HG02852 (cell line): ENCODE measurements at regions not wholly inside any gene's neighbourhood (a gene's known extent, or its start where the extent isn't known, plus 50 kb on each side); places are given as distances from the start of the nearest gene placed in this dataset.
A peak's percentile ranks its signal among the peaks of the same experiment; 100 is the strongest.
"Not testable (repeated sequence)": the region's sequence is repeated elsewhere in the genome, so short reads cannot be mapped to it uniquely, and the experiment has no call there.

Experiments used
- ATAC-seq: cut with Tn5 transposase; IDR thresholded peaks from one replicate; pipeline ENCODE4 v1.9.1; 2021; ENCODE audit warnings: mild to moderate bottlenecking, moderate library complexity; ENCODE audit not compliant: unreplicated experiment

DNA sequence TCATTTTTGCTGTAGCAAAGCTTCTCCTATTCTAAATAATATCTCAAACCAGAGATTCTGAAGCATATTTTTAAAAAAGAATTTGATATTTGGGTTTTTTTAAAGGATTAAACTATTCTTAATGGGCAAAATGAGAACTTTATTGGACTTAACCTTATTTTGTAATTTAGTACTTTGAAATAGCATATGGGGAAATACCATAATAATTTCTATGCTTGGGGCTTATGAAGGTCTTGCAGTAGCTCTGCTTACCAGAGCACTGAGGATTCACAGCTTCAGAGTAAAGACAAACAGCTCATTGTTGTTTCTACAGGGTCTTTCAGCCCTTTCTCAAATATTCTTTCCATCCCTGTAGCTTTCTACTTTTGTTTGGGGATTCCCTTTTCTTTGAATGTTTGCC lies 111.2 kb upstream of the ZNF648 start:
- no peak for ATAC-seq

DNA sequence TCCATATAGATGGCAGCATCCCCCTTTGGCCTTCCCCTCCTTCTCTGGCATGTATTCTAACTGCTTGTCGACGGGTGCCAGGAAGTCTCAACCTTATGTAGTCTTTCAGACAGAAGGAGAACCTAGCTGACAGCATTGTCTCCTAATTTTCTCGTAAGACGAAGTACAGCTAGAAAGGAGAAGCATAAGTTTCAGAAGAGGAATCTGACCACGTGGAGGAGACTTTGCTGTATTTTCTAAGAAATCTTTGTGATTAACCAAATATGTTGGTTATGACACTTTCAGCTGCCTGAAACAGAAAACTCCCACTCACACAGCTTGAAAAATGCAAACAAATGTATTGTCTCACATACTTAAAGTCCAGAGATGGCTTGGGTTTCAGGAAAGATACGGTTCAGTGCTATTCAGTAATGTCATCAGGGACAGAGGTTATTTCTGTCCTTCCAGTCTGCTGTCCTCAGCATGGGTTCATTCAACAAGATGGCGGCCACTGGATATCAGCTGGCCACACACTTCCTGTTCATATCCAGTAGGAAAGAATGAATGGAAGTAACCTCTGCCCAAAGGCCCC lies 109.5 kb upstream of the ZNF648 start:
- ATAC-seq = no peak

DNA sequence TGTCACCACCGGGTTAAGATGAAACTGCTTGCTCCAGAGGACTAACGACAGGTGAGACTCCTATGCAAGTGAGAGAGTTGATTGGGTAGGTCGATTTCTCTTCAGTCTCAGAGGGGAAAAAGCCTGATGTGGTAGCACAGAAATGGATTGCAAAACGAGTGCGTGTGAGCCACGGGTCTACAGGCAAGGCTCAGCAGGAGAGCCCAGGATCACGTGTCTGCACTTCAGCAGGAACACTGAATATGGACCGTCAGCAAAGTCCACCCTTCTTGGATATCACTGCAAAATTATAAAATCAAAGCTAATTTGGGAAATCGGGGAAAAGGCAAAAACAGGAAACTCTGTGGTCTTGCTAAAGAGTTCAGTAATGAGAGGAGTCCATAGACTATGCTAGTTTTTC lies 107.7 kb upstream of the ZNF648 start:
- no peak for ATAC-seq

DNA sequence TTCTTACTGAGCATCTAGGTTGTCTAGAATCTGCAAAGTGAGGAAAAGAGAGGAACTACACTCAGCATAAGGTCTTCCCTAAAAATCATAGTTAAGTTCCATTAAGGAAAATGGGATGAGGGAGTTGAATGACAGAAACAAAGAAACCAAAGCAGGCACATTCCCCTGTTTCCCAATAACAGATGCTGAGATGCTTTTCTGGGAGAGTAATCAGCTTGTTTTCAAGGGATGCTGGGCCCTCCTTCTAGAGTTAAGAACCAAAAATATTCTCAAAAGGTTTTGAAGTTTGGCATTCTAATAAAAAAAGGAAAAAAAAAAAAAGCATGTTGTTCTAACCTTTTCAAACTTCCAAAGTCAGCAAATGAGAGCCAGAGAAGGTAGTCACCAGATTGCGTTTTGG lies 105.2 kb upstream of the ZNF648 start:
- no peak for ATAC-seq

DNA sequence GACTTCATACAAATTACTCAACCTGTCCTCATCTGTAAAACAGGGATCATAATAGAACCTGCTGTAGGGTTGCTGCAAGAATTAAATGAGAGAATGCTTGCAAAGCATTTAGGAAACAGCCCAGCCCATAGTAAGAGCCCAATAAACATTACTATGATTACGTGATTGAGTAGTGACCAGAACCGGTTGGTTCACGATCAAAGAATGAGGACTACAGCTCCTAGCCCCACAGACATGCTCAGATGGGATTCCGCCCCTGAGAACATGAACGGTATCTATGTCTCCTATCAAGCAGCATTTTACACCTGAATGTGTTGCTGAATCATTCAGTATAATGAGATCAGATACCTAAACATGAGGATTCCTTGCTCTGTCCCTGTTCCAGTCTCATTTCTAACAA lies 104.8 kb upstream of the ZNF648 start:
- no peak for ATAC-seq

DNA sequence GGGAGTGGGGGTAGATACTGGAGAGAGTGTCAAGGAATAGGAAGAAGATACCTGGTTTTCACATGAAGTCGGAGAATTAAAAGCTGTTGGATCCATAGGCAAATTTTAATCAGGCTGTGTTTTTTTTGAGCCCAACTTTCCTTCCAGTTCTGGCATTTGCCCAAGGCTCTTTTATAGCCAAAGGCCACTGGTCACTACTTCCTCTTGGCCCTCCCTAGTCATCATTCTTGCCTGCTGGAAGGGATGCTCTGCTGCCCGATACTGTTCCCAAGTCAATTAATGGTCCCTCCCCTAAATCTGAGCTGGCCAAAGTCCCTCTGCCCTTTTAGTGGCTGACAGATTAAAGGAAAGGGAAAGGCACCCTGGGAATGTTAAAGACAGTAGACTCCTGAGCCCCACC lies 102.8 kb upstream of the ZNF648 start:
- no peak for ATAC-seq

DNA sequence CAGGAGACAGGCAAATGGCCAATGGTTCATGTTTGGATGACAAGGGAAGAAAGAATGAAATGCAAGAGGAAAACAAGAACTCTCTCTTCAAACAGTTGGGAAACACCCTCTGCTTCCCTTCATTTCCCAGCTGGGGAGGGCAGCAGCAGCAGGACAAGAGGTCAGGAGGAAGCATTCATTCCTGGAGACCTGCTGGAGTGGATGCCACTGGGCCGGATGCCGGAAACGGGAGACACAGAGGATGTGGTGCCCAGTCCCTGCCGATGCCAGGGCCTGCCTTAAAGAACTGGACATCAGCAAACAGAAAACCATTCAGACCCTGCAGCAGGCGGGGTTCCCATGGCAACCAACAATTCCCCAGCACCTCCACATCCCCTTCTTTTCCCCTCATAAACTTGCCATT lies 102.3 kb upstream of the ZNF648 start:
- ATAC-seq = no peak

DNA sequence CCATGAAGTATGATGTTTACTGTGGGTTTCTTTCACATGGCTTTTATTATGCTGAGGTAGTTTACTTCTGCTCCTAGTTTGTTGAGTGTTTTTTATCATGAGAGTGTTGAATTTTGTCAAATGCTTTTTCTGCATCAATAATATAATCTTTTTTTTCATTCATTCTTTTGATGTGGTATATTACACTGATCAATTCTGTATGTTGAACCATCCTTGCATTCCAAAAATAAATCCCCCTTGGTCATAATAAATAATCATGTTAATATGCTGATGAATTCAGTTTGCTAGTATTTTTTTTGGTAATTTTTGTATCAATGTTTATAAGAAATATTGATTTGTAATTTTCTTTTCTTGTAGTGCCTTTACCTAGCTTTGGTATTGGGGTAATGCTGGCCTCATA lies 97.9 kb upstream of the ZNF648 start:
- ATAC-seq = no peak

DNA sequence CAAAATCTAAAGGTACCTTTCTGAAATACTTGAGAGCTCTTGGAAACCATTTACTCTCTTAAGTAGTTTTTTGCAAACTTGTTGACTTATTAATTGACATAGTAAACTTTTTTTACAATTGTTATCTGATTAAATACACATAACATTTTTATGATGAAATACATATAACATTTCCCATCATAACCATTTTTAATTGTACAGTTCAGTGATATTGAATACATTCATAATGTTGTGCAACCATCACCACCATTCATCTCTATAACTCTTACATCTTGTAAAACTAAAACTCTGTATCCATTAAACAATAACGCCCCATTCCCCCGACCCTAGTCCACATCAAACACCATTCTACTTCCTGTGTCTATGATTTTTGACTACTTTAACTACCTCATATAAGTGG lies 95.7 kb upstream of the ZNF648 start:
- no peak for ATAC-seq

DNA sequence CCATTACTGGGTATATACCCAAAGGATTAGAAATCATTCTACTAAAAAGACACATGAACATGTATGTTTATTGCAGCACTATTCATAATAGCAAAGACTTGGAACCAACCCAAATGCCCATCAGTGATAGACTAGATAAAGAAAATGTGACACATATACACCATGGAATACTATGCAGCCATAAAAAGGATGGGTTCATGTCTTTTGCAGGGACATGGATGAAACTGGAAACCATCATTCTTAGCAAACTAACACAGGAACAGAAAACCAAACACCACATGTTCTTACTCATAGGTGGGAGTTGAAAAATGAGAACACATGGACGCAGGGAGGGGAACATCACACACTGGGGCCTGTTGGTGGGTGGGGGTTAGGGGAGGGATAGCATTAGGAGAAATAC lies 92.9 kb upstream of the ZNF648 start:
- ATAC-seq = not testable (repeated sequence)

DNA sequence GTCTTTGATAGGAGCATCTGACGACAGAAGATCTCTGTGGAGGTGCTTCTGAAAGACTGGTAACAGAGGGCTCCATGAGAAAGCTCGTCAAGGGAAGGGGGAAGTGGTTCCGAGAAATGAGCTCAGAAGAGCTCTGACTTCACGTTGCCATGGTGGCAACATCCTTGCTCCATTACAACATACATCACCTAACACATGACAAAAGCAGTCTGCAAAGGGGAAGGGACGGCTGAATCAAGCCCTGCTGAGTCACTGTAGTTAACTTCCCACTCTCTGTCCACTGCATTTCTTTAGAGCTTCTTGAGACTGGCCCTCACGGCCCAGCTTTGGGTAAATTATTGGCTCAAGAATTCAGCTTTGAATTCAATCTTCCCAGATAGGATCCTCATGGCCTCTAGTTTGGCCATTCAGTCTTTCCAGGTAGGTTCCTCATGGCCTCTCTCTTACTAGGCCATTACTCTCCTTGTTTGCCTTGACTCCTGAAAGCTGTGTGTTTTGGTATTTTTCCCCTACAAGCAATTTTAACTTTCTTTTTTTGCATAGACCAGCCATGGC lies 88.0 kb upstream of the ZNF648 start:
- ATAC-seq = no peak

DNA sequence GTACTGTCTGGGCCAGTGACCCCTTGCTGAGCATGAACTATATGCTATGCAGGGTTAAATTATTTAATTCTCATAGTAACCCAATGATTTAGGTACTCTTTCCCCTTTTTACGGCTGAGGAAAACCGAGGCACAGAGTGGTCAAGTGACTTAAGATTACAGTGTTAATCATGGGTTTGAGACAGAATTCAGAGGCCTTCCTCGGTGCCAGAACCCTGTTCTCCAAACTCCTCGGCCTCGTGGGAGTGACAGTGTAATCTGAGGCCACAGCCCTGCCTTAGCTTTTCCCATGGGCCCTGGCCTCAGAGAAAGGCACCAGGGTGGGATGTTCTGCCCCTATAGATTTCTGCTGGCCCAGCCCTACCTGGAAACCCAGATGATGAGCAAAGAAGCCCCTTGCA lies 86.4 kb upstream of the ZNF648 start:
- no peak for ATAC-seq

DNA sequence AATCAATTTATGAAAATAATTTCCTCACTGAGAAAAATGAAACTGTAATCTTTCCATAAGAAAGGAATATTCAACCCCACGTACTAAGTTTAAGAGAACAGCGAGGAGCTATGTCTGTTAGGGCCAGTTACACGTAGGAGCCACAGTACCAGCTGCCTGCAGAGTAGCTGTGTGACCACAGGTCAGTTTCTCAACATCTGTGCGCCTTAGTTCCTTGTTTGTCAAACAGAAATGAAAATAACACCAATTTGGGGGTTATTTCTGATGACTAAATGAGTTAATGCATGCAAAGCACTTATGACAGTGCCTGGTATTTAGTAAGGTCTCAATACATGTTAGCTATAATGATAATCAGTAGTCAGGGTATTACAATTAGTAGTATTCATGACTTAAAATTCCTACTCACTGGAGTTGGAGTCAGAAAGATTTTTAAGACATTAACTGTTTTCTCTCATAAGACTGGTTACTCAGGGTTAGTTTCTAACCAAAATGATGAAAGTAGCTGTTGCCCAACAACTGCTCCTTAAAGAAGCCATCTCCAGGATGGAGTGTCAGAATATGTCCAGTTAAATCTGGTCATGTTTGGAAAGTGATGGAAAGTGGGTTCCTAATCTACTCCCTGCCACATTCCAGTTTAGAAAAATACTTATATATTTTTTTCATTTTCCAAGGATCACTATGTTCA lies 85.8 kb upstream of the ZNF648 start:
- ATAC-seq = peak; percentile 89

DNA sequence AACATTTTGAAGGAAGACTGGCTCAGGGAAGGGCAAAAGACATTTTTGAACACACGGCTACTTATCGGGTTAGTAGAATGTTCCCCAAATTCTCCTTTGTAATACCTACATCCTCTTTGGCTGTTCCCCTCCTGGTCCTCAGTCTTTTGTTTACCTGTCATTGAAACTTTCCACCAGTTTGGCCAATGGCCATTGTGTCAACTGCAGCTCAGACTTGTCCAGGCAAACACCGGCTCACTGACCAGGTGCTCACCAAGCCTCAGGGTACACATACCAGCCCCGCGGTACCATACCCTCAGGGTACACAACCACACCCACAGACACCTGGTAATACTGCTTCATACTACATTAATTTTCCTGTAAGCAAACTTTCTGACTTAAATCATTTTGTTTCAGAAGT lies 84.8 kb upstream of the ZNF648 start:
- ATAC-seq = no peak

DNA sequence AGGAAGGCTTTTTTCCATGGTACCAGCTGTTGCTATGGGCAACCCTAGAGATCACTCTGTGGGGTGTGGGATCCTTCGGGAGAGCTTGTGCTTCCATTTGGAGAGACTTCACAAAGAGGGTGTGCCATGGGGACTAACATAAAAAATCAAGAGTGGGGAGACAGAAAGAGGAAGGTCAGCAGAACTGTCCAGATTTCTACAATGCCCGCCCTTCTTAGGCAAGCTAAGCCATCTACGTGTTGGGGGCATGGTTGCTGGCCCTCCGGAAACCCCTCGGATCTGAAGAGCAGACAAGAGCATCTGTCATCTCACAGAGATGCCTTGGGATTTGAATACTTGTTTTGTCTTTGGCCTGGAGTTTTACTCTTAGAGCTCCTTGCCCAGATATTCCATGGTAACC lies 83.9 kb upstream of the ZNF648 start:
- no peak for ATAC-seq

DNA sequence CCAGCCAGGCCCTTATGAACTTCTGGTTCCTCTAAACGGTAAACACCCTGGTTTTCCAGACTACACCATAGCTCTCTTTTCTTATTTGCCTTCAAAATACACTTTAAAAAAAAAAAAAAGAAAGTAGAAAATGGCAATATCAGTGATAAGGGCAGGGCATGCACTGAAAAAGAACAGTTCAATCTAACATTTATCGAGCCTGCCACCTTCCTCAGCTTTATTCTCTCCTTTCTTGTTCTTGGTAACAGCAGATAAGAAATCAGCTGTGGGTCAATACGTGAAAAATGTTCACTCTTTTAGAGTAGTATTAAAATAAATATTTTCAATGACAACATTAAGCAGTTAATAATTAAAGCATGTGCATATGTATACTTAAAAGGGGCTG lies 83.1 kb upstream of the ZNF648 start:
- no peak for ATAC-seq

DNA sequence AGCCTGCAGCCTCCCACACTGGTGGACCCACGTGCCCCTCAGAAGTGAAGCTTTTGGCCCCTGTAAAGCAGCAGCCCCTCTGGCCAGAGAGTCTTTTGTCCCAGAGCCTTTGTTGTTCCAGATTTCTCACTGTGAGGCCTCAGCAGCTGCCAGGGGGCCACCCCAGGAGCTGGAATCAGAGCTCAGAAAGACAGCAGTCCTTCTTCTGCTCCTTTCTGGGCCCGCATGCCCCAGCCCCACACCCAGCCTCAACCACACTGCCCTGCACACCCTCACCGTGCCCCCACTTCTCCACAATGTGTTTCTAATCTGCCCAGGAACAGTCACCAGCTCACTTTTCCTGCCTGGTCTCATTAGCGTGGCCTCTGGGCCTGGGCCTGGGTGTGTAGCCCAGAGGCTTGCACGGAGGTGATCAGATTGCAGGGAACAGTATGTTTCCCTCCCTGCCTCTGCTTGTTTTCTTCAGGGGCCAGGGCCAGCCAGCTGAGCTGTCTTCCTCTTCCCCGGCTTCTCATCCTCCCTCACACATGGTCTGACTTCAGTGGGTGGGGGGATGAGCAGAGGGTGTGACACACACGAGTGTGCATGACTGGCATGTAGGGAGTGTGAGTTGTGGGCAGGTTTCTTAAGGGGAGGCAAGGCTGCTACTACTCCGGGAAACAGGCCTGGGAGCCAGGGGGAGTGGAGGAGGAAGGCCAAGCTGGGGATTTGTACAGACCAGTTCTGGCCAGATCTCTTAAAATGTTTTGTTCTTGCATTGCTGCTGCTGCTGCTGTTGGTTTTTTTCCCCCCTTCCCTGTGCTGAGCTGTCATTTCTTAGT lies 82.5 kb upstream of the ZNF648 start:
- ATAC-seq = no peak

DNA sequence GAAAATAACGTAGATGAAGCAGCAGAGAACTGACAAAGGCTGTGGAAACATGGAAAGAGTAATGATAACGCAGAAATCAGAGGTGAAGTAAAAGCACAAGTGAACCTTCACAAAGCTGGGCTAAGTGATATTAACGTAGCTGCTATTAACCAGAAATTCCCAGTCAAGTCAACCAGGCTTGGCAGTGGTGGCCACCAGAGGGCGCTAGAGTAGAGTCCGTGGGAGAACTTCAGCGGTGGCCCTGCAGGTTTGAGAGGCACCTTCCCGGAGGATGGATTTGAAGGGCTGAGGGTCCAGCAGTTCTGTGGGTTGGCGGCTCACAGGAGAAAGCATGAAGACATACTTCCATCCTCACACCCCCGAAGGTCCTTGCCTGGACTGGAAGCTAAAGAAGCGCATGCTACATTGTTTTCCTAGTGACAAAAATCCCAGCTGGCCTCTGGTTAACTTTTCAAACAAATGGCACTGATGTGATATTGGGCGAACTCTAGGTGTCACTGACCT lies 81.7 kb upstream of the ZNF648 start:
- ATAC-seq = no peak

DNA sequence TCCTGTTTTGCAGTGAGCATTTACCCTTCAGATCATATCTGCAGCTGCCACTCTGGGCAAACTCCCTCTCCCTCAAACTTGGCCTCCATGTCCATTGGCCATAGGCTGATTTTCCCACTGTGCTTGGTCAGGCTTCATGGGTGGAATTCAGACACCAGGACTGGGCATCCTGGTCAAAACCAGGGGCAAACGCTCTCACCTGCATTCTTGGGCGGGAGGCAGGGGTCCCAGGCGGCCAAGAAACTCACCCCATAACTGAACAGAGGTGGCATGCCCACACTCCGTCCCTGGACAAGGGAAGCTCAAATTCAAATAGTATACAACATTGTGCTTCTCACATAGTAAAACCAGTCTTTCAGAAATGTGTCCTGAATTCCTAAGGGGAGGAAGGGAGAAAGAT lies 81.1 kb upstream of the ZNF648 start:
- no peak for ATAC-seq

DNA sequence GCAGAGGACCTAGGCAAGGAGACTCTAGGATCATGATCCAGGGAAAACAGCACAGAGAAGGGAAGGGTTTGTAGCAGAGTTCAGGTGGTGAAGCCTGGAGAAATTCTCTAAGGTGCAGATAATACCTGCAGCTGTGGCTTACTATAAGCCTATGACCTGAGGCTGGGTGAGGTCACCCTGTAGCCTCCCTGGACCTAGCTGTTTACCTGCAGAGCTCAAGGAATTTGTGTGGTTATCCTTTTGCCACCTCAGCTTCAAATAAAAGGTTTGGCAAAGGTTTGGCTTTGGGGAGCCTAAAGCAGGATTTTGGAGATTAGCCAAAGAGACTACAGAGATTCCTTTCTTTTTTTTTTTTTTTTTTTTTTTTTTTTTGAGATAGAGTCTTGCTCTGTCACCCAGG lies 79.5 kb upstream of the ZNF648 start:
- ATAC-seq = no peak

DNA sequence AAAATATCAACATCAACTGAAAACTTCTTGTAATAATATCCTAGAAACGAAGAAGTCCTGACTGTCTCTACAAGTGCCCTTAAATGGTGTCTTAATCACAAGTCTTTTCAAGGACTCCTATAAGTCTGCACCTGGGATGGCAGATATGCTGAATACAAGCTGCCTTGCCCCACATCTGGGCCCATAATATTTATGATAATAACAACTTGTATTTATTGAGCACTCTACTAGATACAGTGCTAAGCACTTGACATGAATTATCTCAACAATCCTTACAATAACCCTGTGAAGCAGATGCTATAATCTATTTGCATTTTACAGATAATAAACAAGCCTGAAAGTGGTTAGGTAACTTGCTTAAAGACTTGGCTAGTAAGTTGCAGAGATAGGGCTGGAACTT lies 78.0 kb upstream of the ZNF648 start:
- no peak for ATAC-seq

DNA sequence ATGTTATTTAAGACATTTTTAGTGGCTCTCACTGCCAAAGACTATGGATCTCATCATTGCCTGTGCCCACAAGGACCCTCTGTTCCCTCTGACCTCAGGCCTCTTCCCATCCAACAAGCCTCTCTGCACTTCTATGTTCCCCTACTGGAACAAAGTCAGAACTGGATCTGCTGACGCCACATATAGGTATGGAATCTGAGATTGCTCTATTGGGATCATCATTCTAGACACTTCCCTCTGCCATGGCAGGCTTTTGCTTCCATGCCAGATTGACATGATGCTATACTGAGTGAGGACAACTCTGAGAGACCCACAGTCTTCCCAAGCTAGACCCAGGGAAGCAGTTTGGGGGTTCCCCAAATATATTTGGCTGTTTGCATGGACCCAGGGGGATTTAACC lies 76.0 kb upstream of the ZNF648 start:
- no peak for ATAC-seq
